DLD1 (cell line): ENCODE measurements at regions not wholly inside any gene's neighbourhood (a gene's known extent, or its start where the extent isn't known, plus 50 kb on each side); places are given as distances from the start of the nearest gene placed in this dataset.

Source experiments
- in situ Hi-C: cut with HindIII; loops from 2 replicates; pipeline ENCODE4 v1.10.0; 2017; ENCODE audit warnings: low sequenced_read_pairs

GRCh38 chr1:208923946-208924720 lies 659.4 kb upstream of the CAMK1G start:
- in situ Hi-C loops = no loop called here

DNA sequence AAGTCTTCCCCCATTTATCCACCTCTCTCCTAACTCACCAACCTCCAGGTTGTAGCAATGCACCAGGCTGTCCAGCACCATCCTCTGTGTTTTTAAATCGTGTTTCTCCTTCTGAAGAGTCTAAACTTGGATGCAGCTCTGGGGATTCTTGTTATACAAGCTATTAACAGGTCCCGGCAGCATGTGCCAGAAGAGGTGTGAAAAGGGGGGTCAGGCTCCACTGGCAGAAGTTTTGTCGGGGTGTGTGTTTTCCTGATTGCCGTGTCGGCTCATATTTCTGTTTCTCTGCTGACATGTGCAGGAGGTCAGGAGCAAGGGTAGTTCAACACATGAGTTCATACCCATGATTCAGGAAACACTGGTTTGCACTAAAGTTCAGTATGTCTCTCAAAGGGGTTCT lies 658.6 kb upstream of the CAMK1G start:
- in situ Hi-C loops = no loop called here

DNA sequence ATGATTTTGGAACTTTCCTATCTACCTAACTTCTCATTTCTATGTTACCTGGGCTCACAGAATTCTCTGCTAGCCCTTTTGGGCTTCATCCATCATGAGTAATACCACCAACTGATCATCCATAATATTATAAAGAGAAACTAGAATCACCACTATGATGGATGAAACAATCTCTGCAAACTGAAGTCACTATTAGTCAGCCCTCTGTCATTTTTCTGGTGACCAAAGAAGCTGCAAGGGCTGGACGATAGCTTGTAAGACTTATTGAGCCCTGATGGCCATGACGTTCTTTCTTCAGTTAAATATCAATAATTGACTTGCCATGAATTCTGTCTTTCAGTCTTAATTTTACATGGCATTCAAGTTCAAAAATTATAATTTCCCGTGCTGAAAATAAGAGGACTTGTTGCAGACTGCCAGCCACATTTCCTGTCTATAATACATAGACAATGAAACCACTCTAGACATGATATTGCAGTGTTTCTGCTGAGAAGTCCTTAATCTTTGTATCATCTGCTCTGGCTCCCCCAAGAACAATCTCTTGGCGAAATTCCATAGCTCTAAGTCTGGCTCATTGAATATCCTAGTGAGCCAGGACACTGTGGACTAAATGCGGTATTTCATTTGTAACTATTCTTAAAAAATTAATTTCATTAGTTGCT lies 655.0 kb upstream of the CAMK1G start:
- in situ Hi-C loops = no loop called here

GRCh38 chr1:208929575-208929974 lies 653.9 kb upstream of the CAMK1G start:
- in situ Hi-C loops = no loop called here

- in situ Hi-C loops = no loop called here
Measured at GRCh38 chr1:208931936-208932335, 651.6 kb upstream of the CAMK1G start.

GRCh38 chr1:208933984-208934525 lies 649.5 kb upstream of the CAMK1G start:
- in situ Hi-C loops = no loop called here

DNA sequence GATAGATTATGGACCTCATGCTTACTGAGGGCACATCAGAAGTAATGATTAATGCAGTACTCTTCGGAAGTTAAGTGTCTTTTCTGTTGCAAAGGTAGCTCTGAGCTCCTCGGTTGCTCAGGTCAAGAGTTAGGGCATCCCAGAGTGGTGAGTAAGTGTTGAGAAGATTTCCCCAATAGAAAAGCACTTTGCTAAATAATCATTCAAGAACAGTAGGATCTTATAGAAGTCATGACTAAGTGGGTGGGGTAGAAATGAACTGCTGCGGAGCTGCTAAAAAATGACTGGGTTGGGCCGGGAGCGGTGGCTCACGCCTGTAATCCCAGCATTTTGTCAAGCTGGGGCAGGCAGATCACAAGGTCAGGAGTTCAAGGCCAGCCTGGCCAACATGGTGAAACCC lies 648.6 kb upstream of the CAMK1G start:
- in situ Hi-C loops = no loop called here

- in situ Hi-C loops = no loop called here
Measured at GRCh38 chr1:208935517-208936187, 647.9 kb upstream of the CAMK1G start.

DNA sequence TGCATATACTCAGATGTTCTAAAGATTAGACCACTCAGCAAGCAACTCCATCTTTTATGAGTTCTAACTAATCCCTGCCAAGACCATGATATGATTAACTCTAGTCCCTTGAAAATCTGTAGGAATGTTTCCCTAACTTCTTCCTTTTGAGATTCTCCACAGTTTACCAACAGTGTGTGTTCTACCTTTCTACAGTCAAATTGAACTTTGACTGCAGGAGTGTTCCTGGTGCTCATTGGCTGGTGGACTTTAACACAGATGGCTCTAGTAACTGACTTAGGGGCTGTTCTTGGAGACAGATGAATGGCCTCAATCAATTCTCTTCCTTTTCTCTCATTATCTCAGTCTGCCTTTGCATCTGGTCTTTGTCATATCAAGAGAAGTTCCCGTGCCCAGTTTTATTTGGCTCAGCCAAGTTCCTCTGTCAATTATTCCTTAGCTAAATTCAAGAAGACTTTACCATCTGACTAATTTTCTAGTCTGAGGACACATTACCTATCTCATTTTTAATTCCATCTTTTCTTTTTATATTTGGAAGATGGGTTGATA lies 643.9 kb upstream of the CAMK1G start:
- in situ Hi-C loops = no loop called here

DNA sequence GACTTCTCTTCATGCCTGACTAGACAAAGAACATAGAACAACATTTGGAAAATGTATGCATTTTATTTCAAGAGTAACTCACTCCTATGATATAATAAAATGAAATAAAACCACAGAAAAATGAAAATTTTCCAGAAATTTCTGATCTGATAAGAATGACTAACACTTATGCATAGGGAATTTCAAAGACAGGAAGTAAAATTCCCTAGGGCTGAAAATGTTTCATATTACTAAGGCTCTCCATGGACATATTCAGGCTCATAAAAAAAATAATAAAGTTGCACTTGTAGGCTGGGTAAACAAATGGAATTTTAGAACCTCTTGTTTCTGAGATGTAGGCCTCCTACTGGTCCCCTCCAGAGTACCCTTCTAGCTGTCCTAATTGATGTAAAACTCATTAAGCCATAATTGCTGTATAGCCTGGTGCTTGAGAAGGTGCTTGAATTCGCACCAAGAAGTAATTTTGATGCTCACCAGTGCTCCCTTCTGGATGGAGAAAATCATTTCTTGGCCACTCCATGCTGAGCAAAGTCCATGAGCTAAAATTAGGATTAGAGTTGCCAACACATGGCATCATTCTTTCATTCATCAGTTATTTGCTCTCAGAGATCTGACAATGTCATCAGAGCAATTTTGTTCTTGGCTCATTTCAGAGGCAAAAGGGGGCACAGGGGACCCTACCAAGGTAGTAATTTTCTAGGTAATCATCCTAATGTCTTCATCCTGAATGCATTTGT lies 641.0 kb upstream of the CAMK1G start:
- in situ Hi-C loops = no loop called here

- in situ Hi-C loops = no loop called here
Measured at GRCh38 chr1:208943291-208943690, 640.2 kb upstream of the CAMK1G start.

- in situ Hi-C loops = no loop called here
Measured at GRCh38 chr1:208944981-208945451, 638.5 kb upstream of the CAMK1G start.

DNA sequence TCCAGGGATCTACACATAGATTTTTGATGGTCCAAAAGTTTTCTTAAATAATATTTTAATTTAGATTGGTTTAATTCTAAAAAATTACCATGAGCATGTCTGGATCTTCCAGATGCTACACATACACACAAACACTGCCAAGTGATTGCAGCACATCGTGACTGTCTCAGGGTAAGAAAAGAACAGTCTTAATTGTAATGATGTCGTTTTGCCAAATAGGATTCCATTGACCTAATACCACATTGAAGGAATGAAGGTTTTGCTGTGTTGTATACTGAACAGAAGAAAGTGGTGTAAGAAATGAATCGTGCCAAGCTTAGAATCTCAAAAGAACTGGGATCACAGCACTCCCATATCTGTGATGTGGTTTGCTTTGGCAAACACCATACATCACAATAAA lies 633.3 kb upstream of the CAMK1G start:
- in situ Hi-C loops = no loop called here

DNA sequence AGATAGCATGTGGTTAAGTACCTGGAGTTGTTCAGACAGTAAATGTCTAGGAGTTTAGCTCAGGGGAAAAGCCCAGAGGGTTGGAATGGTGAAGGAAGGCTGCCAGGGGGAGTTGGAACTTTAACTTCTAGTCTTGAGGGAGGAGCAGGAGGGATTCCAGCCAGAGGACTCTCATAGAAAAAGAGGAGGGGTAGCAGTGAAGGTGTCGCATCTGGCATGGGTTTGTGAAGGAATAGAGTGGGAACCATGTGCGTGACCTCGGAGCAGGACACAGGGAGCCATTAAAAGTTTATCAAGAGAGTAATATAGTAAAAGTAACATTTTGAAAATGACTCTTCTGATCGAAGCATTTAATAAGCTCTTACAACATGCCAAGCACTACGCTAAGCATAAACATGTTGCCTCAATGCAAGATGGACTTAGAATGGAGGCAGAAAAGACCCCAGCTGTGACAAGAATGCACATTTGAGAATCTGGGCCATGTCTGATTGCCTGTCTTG lies 632.4 kb upstream of the CAMK1G start:
- in situ Hi-C loops = no loop called here

GRCh38 chr1:208951908-208952307 lies 631.6 kb upstream of the CAMK1G start:
- in situ Hi-C loops = no loop called here

- in situ Hi-C loops = no loop called here
Measured at GRCh38 chr1:208962867-208963266, 620.6 kb upstream of the CAMK1G start.

DNA sequence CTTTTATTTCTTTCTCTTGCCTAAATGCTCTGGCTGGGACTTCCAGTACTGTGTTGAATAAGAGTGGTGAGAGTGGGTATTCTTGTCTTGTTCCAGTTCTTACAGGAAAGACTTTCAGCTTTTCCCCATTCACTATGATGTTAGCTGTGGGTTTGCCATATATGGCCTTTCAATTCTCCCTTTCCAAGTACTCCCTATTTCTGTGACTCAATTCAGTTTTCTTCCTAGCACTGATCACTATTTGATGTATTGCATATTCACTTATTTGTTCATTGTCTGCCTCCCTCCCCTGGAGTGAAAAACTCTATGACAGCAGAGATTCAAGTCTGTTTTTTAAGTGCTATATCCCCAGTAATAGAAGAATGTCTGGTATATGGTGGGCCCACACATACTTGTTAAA lies 618.2 kb upstream of the CAMK1G start:
- in situ Hi-C loops = no loop called here

DNA sequence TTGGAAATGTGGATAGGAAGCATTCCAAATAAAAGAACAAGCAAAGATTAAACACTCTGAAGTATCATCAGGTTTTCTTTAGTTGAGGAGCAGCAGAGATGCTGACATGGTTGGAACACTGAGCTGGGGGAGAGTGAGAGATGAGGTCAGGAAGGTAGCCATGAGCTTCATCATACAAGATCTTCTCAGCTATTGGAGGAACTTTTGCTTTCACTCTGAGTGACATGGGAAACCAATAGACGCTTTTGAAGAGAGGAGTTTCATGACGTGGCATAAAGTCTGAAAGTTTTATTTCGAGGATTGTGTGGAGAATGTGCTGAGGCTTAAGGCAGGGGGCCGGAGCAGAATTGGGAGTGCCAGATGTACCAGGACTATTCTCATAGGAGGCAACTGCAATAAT lies 616.2 kb upstream of the CAMK1G start:
- in situ Hi-C loops = no loop called here

GRCh38 chr1:208974717-208975116 lies 608.8 kb upstream of the CAMK1G start:
- in situ Hi-C loops = no loop called here

DNA sequence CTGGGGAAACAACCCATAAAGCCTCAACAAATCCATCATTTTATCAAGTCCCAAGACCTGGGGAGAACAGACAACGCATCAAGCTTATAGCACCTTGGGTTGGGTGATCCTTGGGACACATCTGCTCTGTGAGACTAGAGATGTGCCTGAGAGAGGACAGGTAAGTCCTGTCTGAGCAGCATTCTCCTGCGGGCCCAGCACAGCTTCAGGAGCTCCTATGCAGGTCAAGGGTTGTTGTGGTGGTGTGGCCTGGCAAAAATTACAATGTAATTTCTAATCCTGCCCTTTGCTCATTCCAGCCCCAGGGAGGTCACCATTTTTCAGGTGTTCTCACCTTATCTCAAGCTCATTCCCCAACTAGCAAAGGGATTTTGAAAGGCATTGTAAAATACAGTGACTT lies 608.1 kb upstream of the CAMK1G start:
- in situ Hi-C loops = no loop called here
